NOMO-1 treated with DMSO at 0.1 percent for 48 hours (cell line): ENCODE measurements at regions not wholly inside any gene's neighbourhood (a gene's known extent, or its start where the extent isn't known, plus 50 kb on each side); places are given as distances from the start of the nearest gene placed in this dataset.

ENCODE experiments used
- DNase-seq: peaks from one replicate; lab custom pipeline; 2025; ENCODE audit not compliant: unreplicated experiment; lab: John Stamatoyannopoulos, UW

DNA sequence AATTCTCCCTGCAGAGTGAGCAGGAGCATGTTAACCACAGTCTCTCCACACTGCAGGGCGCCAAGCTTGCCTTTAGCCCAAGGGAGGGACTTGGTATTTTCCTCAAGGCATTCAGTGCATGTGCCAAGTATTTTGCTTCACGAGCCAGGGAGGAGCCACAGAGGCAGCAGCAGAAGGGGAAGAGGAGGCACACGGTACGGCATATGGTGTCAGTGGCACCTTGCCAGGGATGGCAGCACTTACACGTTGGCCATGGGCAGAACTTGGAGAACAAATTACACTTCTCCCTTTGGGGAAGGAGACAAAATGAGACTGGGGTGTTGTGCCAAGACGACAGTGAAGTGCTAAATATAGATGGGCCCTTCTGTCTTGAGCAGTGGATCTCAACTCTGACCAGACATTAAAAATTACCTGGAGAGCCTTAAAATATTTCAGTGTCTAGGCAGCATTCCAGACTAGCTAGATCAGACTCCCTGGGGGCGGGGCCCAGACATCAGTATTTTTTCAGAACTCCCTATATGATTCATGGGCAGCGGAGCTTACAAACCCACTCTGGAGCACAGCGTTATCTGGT lies 155.8 kb downstream of the DRD1 start:
- no peak for DNase-seq

DNA sequence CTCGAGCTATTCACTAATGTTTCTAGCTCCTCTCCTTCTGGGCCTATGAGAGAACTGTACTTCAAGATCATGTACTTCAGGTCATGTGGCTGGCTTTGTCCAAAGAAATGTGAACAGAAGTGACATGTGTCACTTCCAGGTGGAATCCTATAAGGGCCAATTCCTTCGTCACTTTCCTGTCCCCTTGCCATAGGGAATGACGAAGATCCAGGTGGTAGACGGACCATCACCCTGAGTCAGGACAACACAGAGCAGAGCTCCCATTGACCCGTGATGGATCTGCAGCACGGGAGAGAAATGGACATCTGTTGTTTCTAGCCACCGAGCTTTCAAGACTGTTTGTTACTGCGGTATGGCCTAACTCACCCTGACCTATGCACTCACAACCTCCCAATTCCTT lies 157.0 kb downstream of the DRD1 start:
- no peak for DNase-seq

- DNase-seq: no peak
Measured at GRCh38 chr5:175285261-175285660, 158.7 kb downstream of the DRD1 start.

GRCh38 chr5:175284806-175285205 lies 159.2 kb downstream of the DRD1 start:
- no peak for DNase-seq

GRCh38 chr5:175282611-175283225 lies 161.3 kb downstream of the DRD1 start:
- DNase-seq: no peak

DNA sequence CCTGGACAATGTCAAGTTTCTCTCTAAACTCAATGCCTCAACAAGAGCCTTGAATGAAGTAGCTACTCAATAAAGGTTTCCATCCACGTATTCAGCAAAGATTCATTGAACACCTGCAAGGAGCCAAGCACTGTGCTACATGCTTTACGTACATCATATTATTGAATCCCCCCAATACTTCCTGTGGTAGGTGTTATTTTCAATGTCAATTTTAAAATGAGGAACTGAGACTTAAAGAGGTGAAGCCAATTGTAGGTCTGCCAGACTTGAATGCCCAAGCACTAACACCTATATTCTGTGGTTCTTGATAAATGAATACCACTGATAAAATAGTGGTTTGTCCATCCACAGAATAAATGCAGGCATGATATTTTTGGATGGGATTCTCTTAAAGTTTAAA lies 162.3 kb downstream of the DRD1 start:
- no peak for DNase-seq

GRCh38 chr5:175281257-175281656 lies 162.7 kb downstream of the DRD1 start:
- DNase-seq: no peak

DNA sequence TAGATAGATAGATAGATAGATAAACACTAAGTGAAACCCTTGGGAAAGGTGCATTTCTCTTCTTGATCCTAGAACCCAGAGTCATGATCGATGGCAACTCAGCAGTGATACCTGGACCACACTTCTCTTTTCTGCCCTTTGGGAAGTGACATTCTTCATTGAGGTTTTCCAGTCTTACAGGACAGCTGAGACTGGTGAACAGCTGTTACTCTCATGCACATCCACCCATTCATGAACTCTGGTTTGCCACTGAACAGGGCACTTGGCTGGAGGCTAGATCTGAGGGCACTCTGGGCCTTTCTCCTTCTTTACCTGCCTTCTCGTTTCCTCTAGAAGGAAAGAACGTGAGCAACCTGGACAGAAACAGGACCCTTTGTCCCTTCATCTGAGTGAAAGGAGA lies 164.5 kb downstream of the DRD1 start:
- no peak for DNase-seq

GRCh38 chr5:175275748-175276147 lies 168.2 kb downstream of the DRD1 start:
- DNase-seq: no peak

DNA sequence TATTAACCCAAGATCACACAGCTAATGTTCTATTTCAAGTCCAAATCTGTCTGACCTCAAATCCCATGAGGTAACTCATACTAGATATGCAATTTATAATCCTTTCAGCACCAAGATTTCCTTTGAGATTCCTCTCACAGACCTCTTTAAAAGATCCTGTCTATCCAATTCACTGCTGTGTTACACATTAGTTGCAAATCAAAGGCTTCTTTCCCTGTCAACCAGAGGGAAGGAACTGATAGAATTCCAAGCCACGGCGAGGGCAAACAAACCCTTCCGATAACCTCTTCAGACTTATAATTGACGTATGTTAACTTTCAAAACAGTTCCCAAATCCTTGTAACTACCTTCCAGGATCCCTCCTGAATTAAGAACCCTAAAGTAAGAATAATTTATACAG lies 168.9 kb downstream of the DRD1 start:
- DNase-seq: no peak

GRCh38 chr5:175274171-175274570 lies 169.8 kb downstream of the DRD1 start:
- no peak for DNase-seq

GRCh38 chr5:175264406-175264805 lies 179.6 kb downstream of the DRD1 start:
- no peak for DNase-seq

DNA sequence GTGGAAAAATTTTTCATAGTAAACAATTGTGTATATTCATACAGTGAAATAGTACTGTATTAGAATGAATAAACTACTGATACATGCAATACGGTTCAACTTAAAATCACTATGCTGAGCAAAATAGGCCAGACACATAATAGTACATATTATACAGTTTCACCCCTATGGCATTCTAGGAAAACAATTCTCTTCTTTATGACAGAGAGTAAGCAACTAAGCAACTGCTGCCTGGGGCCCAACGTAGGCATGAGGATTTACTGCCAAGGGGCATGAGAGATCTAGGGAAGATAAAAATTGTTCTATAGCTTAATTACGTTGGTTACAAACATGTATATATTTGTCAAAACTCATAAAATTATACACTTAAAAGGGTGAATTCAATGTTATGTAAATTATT lies 180.2 kb downstream of the DRD1 start:
- no peak for DNase-seq

DNA sequence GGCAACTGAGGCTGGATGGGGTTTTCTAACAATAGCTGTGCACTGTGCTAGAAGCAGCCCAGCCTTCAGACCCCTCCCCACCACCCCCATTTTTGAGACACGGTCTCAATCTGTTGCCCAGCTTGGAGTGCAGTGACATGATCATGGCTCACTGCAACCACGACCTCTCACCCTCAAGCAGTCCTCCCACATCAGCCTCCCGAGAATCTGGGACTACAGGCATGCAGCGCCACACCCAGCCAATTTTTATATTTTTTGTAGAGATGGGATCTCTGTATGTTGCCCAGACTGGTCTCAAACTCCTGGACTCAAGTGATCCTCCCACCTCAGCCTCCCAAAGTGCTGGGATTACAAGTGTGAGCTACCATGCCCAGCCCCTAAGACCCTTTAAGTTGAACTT lies 182.5 kb downstream of the DRD1 start:
- DNase-seq: no peak

- no peak for DNase-seq
Measured at GRCh38 chr5:175261037-175261436, 182.9 kb downstream of the DRD1 start.

- no peak for DNase-seq
Measured at GRCh38 chr5:175257847-175258194, 186.2 kb downstream of the DRD1 start.

DNA sequence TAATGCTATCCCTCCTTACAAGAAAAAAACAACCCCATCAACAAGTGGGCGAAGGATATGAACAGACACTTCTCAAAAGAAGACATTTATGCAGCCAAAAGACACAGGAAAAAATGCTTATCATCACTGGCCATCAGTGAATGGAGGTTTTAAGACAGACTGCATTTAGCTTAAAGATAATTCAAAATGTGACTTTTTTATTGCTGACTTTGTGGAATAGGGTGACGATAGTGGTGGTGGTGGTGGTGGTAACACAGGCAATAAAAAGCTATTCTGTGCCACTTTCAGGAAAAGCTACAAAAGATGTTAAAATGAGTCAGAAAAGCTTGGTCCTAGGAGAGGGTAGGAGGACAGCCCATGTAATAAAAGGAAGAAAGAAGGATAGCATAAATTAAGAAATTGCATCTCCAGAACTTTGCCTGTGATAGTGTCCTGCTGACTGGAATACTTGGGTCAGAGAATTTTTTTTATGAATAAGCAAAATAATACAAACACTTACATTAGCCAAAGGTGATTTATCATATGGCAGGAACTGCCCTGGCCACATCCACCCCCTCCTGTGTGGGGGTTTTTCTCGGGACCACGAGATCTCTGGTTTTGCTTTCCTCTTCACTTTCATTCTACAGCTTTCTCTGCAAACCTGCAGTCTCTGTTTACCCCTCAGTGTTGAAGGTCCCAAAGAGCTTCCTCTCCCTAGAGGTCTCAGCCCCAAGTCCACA lies 186.7 kb downstream of the DRD1 start:
- no peak for DNase-seq

GRCh38 chr5:175254155-175254554 lies 189.8 kb downstream of the DRD1 start:
- no peak for DNase-seq

DNA sequence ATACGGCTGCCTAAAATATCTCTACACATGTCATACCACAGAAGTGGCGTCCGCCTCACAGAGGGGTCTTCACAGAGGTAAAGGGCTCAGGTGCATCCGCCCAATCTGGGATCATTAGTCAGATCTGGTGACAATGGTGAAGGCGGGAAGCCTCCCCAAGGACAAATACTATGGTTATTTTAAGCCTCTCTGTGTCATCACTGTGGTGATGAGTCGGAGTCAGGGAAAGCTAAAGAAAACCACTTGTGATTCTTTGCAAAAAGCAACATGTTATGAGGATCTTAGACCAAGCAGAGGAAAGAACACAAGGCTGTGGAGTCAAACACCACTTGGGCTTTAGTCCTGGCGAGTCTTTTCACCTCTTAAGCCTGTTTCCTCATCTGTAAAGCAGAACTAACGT lies 190.4 kb downstream of the DRD1 start:
- no peak for DNase-seq

DNA sequence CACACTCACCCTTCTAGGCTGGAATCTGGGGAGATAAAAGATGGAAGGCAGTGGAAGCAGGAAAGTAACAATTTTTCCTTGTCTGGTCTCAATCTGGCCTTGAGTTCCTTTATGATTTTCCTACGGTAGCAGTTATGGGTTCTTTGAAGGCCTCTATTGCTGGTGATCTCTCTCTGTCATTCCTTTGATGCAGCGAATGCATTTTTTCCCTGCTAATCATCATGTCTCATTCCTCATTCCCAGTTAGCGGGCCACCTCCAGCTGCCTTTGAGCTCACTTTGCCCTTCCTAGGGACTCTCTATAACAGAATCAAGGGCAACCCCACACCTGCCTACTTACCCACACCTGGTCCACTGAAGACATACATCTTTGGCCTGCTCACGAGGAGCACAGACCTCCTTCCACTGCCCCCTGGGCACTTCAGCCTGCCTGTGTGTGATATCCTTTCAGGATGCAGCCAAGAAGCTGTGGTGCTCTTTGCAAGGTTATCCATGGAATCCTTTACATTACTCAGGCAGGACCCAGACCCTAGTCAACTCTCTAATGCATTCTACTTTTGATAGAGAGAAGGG lies 191.7 kb downstream of the DRD1 start:
- DNase-seq: no peak

- DNase-seq: no peak
Measured at GRCh38 chr5:175250426-175250825, 193.6 kb downstream of the DRD1 start.

DNA sequence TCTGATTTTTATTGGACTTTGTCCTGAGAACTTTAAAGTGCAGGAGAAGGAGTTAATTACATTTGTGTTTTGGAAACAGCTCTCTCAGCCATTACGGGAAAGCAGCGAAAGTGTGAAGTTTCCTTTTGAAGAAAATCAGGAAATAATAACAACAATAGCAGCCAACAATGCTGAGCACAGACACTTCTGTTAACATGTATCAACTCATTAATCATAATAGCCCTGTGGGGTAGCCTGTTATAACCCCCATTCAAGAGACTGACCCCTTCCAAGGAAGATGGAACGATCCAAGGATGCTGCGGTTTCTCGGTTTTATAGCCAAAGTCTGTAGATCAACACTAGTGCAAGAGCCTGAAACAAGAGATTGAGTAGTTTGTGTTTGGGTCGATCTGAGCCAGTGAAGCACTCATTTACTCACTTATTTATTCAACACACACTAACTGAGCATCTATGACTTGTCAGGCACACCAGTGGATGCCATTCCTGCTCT lies 195.5 kb downstream of the DRD1 start:
- no peak for DNase-seq
